Testis (tissue), 2 donors: ENCODE measurements at regions not wholly inside any gene's neighbourhood (a gene's known extent, or its start where the extent isn't known, plus 50 kb on each side); places are given as distances from the start of the nearest gene placed in this dataset.

ENCODE experiments used
- CTCF ChIP-seq, 3 experiments: fragments of 450-650 bp in 2 of 3; fragments of 200-600 bp in 1 of 3; sonication (generic) in 1 of 3; IDR thresholded peaks; one replicate each; pipeline ENCODE4 v1.5.1; 2016 to 2019; ENCODE audit warnings: antibody characterized with exemption in 3 of 3, mild to moderate bottlenecking in 2 of 3, moderate library complexity in 1 of 3
- POLR2A ChIP-seq: fragments of 450-650 bp; IDR thresholded peaks from one replicate; pipeline ENCODE4 v1.6.1; 2017; ENCODE audit warnings: antibody characterized with exemption, mild to moderate bottlenecking, moderate library complexity

DNA sequence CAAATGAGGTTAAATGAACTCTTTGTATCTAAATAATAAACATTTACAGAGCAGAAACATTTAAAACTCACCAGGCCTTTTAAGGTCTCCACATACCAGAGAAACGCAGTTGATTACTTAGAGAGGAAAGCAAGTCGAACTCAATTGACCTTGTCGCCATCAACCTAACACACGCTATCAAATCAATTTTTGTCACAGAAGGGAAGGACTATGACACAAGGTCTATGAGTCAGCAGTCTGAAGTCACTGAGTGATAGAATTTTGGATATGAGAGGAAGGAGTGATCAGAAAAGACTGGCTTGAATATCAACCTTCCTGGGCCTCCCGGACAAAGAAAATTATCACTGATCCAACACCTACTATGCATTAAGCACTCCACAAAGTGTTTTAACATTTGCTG lies 514.4 kb upstream of the ZNF385D start:
- TF ChIP-seq CTCF (IDR thresholded peaks at IDR 0.05) (no peak), POLR2A (no peak)
